Kidney tubule cell (primary cell): ENCODE measurements at regions not wholly inside any gene's neighbourhood (a gene's known extent, or its start where the extent isn't known, plus 50 kb on each side); places are given as distances from the start of the nearest gene placed in this dataset.

Source experiments
- DNase-seq: peaks from one replicate; pipeline ENCODE4 v3.0.0-alpha.2; 2018; ENCODE audit warnings: low spot score

- no peak for DNase-seq
These were observed 112.6 kb upstream of the SORBS2 start for GRCh38 chr4:185924458-185925044.

DNA sequence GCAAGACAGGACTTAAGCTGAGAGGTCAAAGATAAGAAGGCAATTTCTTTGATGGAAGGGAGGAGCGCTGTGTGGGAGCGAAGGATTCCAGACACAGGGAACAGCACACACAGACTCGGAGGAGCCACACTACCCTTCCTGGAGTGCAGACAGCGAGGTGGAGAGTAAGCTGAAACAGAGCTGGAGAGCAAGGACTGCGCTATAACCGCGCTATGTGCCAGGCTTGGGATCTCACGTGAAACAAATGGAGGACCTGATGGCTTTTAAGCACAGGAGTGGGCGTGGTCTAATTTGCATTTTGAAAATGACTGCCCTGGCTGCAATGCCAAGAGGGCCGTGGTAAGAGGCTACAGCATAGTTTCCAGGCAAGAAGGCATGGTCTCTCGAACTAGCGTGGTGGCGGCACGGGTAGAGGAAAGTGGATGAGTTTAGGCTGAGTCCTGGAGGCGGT is 113.9 kb upstream of the SORBS2 start:
- DNase-seq: no peak

DNA sequence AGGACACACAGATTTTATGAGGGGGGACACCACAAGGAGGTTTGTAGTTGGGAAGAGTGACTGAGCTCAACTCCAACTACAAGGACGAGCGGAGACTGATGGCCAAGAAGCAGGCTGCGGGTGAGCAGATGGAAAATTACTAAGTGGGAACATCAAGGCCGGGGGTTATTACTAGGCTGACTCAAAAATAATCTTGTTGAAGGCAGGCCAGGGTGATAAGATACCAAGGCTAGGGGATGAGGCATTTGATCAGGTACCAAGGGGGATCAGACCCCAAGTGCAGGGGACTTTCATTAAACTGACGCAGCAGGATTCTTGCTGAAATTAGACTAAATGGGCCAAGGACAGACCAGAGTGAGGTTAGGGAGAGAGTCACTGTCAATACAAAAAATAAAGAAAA is 119.4 kb upstream of the SORBS2 start:
- DNase-seq: no peak

DNA sequence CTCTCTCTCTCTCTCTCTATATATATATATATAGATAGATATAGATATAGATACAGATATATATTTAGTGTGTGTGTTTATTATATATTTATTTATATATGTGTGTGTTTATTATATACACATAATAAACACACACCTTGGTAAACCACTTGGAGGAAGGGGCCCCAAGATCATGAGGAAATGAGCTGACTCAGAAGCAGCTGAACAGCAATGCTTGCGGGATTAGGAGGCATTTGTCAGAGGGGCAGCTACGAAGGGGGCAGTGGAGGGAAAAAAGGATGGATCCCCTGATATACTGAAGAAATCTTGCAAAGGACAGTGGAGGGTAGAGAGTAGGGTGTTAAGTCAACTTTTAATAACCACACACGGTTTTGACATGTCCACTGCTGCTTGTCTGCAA is 120.0 kb upstream of the SORBS2 start:
- no peak for DNase-seq

GRCh38 chr4:185932491-185932890 is 120.5 kb upstream of the SORBS2 start:
- DNase-seq: no peak

- DNase-seq: peak; percentile 67
These were observed 121.1 kb upstream of the SORBS2 start for GRCh38 chr4:185933078-185933581.

- no peak for DNase-seq
These were observed 124.8 kb upstream of the SORBS2 start for GRCh38 chr4:185936650-185937376.

DNA sequence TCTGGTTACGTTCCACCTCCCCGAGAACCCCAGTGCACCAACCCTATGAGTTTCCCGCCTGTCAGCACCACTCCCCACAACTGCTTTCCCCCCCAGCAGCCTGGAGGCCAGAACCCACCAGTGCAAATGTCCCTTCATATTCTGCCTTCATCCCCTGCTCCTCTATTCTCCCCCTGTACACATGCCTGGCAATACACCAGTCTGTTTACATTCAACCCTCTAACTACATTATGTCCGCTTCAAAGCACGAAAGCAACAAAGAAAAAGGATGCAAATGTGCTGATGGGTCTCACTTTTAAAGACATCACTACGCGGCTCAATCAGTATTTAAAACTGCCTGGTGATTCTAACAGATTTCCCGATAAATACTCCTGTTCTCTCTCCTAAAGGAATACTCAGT is 126.7 kb upstream of the SORBS2 start:
- no peak for DNase-seq

- no peak for DNase-seq
These were observed 127.5 kb upstream of the TLR3 start for GRCh38 chr4:185941461-185941860.

GRCh38 chr4:185945252-185945651 is 123.7 kb upstream of the TLR3 start:
- no peak for DNase-seq

DNA sequence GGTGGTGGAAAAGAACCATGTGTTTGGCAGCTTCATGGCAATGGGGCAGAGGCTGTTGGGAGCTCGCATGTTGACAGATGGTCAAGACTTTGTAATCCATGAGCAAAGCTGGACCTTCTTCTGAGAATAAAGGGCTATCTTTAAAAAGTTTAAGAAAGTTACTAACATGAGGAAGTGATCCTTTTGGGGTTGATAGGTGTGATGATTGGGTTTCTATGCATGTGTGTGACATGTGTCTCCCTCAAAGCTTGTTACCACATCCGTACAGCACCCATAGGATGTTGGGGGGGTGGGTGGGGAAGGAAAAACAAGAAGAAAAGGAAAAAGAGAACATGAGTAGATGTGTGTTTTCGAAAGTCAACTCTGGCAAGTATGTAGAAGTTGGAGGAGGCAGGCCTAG is 123.0 kb upstream of the TLR3 start:
- DNase-seq: no peak

GRCh38 chr4:185950891-185951290 is 118.1 kb upstream of the TLR3 start:
- DNase-seq: no peak

DNA sequence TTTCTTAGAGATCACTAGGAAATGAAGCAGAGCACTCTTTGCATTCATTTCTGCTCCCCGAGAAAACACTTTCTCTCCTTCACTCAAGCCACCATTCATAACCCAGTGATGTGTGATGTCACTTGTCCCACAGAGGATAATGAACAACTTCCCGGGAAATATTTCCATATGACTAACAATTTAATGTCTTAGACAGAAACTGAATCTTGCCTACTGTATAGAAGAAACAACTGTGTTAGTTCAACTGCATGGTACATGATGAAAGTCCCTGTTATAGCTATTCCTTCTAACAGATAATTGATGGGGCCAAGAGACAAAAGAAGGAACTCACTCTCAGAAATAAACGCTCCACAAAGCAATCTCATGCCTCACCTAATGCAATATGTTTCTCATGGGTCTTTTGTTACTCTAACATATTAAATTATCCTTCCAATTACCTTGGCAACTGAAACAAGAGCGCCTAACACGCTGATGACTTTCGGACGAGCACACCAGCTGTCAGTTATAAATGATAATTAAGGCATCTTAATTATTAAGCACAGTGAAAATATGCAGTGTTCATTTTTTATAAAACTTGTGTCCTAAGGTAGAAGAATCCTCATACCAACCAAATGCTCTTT is 113.7 kb upstream of the TLR3 start:
- DNase-seq: no peak

DNA sequence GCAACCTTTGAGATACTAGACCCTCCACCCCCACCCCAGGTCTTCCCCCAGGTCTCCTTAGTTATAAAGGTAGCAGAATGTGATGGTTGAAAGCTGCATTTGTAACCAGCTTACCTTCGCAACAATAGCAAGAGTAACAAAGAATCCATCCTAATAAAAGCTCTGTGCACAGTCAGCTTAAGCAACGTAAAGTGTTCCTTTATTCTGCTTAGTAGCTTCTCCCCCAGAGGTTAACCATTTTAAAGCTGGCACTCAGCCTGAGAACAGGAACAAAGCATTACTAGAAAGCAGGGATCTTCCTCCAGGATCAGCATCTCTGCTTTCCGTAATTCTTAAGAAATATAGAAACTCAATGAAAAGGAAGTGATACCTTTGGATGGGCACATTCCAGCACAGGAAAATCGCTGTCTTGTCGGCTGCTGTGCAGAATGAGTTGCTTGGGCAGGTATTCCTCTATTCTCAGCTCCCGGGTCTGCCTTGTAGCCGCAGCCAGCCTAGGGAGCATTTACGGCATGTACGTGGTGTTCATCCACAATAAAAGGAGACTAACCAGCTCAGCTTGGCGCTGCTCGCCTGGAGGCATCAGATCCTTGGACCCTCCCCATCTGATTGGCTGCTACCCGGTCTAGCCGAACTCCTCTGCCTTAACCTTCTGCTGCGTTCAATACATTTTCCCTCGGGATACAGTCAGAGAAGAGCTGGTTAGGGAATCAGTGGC is 113.0 kb upstream of the TLR3 start:
- DNase-seq: no peak

DNA sequence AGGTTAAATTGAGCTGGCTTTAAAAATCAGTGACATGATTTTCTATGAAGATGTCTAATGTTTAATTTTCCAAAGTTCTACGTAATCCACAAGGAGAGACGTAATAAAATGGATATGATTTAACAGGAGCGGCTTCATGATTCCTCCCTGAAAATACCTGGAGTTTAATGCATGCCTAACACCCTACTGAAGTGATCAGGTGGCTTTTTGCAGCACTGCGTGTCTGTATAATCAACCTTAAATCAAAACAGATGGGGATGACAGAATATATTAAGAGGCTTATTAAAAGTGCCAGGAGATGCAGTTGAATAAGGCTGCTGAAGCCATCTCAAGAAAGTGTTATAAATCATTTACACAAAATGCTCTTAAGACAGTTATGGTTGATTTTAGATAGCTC is 112.4 kb upstream of the TLR3 start:
- no peak for DNase-seq

- DNase-seq: no peak
These were observed 110.7 kb upstream of the TLR3 start for GRCh38 chr4:185958094-185958747.

DNA sequence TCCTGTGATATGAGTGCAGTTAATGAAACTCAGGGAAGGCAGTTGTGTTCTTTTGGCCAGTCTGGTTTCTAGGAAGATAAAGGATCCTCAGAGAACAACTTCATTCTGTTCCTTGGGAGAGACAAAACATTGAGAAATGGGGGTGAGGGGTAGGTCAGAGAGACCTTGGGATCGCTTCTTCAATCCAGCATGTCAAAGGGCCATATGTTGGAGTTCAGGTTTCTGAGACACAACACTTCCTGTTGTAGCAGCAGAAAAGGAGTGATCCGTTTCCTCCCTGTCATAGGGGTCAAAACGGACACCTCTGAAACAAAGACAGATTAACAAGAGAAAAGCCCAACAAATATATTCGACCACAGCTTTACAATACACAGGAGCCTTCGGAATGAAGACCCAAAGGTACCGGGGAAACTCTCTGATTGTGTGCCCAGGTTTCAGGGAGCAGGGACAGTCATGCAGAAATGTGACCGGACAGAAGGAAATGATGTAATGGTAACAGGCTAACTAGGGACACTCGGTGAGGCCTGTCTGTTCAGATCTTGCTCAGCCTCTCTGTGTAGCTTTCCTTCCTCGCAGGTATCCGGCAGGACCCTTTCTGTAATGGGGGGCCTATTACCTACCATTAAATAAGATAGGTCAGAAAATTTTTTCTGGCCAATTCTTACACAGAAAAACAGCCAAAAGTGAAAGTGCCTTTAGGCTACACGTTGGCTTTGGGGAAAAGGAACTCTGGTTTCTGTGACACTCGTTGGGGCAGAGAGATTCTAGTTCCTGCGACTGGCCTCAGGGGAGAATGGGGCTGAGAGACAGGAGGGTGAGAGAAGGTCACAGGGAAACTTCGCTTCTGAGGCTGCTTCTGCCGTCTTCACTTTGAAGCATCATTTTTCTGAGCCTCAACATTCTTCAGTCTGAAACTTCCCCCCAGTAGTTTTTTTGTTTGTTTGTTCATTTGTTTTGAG is 103.3 kb upstream of the TLR3 start:
- peak; percentile 44 for DNase-seq

GRCh38 chr4:185966549-185966948 is 102.4 kb upstream of the TLR3 start:
- no peak for DNase-seq

- DNase-seq: peak; percentile 19
These were observed 101.8 kb upstream of the TLR3 start for GRCh38 chr4:185966997-185967775.

DNA sequence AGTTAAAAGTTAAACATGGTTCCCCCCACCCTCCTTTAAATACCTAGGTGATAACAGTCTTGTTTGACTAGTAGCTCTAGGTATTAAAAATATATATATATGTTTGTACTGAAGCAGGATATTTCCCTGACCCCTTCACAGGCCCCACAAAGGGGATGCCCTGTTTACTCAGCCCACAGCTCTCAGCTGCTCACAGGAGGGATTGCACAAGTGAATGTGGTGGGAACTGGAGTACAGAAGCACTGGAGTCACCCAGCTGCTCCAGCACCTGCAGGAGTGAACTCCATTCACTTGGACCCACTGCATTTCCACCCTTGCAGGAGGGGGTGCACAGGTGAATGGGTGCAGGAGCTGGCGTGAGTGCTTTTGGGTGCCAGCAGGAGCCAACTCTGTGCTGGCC is 99.3 kb upstream of the TLR3 start:
- DNase-seq: no peak
